ENCODE measurements at regions not wholly inside any gene's neighbourhood (a gene's known extent, or its start where the extent isn't known, plus 50 kb on each side); places are given as distances from the start of the nearest gene placed in this dataset.

DNA sequence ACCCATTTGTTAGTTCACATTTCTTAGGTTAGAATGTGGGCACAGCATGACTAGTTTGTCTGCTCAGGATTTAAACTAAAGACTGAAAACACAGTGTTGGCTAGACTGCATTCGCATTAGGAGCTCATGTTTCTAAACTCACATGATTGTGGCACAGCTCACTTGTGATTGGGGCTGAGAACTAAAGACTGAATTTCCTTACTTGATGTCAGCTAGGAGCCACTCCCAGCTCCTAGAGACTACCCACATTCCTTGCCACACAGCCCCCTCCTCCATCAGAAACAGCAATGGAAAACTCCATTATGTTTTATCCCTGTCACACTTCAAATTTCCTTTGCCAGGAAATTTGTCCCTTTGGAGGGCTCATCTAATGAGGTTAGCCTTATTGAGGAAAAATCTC lies 170.2 kb upstream of the NUDT6 start:
- TF ChIP-seq, protein P1, sequence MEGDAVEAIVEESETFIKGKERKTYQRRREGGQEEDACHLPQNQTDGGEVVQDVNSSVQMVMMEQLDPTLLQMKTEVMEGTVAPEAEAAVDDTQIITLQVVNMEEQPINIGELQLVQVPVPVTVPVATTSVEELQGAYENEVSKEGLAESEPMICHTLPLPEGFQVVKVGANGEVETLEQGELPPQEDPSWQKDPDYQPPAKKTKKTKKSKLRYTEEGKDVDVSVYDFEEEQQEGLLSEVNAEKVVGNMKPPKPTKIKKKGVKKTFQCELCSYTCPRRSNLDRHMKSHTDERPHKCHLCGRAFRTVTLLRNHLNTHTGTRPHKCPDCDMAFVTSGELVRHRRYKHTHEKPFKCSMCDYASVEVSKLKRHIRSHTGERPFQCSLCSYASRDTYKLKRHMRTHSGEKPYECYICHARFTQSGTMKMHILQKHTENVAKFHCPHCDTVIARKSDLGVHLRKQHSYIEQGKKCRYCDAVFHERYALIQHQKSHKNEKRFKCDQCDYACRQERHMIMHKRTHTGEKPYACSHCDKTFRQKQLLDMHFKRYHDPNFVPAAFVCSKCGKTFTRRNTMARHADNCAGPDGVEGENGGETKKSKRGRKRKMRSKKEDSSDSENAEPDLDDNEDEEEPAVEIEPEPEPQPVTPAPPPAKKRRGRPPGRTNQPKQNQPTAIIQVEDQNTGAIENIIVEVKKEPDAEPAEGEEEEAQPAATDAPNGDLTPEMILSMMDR (IDR thresholded peaks at IDR 0.05), result no peak
- TF ChIP-seq POLR2AphosphoS5 (IDR thresholded peaks at IDR 0.05) (no peak), EP300 (IDR thresholded peaks at IDR 0.05) (no peak)
